Anterior cingulate cortex (tissue), 58 donors: ENCODE measurements at regions not wholly inside any gene's neighbourhood (a gene's known extent, or its start where the extent isn't known, plus 50 kb on each side); places are given as distances from the start of the nearest gene placed in this dataset.
"Not testable (repeated sequence)": the region's sequence is repeated elsewhere in the genome, so short reads cannot be mapped to it uniquely, and the experiment has no call there.

ENCODE experiments used
- DNase-seq, 58 donors: peaks; one replicate each; lab custom pipeline; 2025; lab: John Stamatoyannopoulos, UW

DNA sequence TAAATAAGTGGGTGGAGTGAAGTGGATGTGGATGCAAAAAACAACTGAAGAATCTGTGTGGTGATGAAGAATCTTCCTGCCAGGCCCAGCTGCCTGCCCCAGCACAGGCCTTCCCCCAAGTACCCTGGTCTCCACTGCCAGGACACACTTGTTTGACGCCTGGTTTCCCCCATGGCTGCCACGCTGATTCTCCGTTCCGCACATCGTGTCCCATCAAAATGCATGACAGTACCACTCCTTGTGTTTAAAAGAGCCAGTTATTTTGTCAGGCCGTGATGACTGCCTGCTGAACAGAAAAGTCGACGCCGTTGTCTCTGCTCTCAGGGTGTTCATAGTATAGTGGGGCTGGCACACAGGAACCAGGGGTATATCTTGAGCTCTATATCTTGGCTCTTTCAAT, 50.3 kb upstream of the KYNU start:
- DNase-seq: no peak

DNA sequence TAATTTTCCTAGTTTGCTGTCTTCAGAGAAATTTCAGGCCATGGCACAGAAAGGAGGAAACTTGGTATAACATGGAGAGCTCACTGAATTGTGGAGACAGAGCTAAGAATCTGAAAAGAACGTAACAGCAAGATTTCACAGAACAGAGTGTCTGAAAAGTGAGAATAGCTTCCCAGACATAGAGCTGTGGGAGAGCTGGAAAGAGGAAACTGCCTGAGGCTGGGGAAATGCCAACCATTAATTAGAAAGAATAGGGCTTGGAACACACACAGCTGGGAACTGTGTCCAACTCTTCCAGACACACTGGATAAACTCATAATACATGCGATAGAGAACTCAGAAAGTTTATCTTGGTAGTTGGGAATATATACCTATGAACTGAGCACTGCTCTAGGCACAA, 51.6 kb upstream of the KYNU start:
- DNase-seq: peak in 13 of 58 donors; percentile 0 to 58 (median 4)

DNA sequence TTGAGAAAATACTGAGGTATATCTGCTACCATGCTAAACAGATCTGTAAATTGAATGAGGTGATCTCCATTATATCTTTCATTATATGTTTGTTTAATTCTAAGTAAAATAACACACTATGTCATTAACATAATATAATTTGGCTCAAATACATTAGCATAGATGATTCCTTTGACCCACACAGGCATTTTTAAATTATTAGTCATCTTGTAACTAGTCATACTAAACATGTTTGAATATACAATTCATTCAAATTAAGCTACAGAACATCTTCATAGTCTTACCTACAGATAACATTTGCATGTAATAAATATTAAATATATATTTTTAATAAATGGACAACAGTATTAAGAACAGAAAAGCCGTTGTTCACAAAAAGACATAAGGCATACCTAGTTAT, 52.7 kb upstream of the KYNU start:
- no peak for DNase-seq

GRCh38 chr2:142822190-142822589, 55.3 kb upstream of the KYNU start:
- no peak for DNase-seq

GRCh38 chr2:142819411-142819810, 58.1 kb upstream of the KYNU start:
- no peak for DNase-seq

DNA sequence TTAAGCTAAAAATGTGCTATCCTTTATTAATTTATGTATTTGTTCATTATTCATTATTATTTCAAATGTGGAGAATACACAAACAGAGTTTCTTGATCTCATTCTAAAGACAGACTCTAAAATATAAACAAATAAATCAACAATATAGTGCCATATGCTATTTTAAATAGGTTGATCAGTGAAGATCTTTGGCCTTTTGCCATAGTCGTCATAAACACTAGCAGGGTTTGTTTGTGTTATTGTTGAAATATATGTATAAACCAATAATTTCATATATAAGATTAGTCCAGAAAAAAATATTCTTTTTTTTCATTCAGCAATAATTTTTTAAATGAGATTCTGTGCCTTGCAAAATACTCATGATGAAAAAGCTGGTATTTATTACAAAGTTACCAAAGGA, 62.1 kb upstream of the KYNU start:
- no peak for DNase-seq

- no peak for DNase-seq
Observed at GRCh38 chr2:142813830-142814829, 63.3 kb upstream of the KYNU start.

DNA sequence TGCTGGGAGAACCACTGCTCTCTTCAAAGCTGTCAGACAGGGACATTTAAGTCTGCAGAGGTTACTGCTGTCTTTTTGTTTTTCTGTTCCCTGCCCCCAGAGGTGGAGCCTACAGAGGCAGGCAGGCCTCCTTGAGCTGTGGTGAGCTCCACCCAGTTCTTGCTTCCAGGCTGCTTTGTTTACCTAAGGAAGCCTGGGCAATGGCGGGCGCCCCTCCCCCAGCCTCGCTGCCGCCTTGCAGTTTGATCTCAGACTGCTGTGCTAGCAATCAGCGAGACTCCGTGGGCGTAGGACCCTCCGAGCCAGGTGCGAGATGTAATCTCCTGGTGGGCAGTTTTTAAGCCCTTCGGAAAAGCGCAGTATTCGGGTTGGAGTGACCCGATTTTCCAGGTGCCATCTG, 65.8 kb upstream of the KYNU start:
- not testable (repeated sequence) for DNase-seq

DNA sequence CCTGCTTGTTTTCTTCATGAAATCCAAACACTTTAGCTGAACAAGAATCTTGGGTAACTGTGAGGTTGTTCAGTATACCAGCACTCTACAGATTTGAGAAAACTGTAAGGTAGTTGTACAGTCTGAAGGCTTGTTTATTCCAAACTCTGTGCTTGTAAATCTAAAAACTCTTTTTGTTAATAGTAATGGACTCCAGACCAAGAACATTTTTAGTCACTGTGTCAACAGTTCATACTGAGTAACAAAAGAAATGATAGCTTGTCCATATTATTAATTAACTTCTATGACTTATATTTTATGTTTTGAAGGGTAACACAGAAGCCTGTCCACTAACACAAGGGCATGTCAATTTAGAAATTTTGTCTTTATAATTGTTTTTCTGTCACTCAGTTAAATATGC, 72.2 kb upstream of the KYNU start:
- no peak for DNase-seq

DNA sequence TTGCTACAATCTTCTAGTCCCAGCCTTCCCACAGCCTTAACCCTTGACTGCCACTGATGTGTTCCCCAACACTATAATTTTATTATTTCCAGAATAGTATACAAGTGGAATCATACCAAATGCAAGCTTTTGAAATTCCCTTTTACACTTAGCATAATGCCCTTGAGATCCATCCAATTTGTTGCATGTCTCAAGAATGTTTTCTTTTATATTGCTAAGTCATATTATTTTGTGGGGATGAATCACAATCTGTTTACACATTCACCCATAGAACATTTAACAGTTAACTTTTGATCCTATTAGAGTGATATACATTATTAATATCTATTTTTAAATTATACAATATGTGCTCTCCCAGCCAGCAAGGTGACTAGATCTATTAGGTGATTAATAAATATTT, 74.3 kb upstream of the KYNU start:
- no peak for DNase-seq

GRCh38 chr2:142796588-142796987, 80.9 kb upstream of the KYNU start:
- no peak for DNase-seq

- DNase-seq: no peak
Observed at GRCh38 chr2:142796161-142796560, 81.3 kb upstream of the KYNU start.

- no peak for DNase-seq
Observed at GRCh38 chr2:142794850-142795249, 82.6 kb upstream of the KYNU start.

- DNase-seq: not testable (repeated sequence)
Observed at GRCh38 chr2:142792328-142792727, 85.1 kb upstream of the KYNU start.

DNA sequence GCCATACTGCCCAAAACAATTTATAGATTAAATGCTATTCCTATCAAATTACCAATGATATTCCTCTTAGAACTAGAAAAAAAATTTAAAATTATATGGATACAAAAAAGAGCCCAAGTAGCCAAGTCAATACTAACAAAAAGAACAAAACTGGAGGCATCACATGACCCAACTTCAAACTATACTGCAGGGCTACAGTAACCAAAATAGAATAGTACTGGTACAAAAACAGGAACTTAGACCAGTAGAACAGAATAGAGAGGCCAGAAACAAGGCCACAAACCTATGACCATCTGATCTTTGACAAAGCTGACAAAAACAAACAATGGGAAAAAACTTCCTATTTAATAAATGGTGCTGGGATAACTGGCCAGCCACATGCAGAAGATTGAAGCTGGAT, 86.1 kb upstream of the KYNU start:
- no peak for DNase-seq

DNA sequence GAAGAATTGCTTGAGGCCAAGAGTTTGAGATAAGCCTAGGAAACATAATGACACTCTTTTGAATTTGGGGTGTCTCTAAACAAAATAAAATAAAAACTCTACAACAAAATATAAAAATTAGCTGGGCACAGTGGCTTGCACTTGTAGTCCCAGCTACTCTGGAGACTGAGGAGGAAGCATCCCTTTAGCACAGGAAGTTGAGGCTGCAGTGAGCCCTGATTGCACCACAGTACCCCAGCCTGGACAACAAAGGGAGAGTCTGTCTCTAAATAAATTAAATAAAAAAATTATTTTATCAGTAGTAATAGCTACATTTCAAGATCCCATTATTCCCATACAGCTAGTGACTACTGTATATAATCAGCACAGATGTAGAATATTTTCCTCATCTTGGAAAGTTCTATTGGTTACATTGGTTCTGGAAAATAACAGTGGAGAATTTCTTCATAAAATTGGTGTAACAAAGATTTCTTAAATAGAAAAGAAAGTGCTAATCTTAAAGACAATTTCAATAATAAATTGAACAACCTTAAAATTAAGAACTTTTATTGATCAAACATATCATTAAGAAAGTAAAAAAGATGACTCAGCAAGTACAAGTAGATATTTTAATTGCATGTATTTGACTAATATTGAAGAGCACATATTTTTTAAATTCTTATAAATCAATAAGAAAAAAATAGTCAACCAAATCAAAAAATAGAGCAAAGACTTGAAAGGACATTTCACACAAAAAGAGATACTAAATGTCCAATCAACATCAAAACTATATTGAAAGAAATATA, 90.4 kb upstream of the KYNU start:
- DNase-seq: no peak

GRCh38 chr2:142782942-142783443, 94.5 kb upstream of the KYNU start:
- no peak for DNase-seq

- no peak for DNase-seq
Observed at GRCh38 chr2:142781146-142781545, 96.3 kb upstream of the KYNU start.

DNA sequence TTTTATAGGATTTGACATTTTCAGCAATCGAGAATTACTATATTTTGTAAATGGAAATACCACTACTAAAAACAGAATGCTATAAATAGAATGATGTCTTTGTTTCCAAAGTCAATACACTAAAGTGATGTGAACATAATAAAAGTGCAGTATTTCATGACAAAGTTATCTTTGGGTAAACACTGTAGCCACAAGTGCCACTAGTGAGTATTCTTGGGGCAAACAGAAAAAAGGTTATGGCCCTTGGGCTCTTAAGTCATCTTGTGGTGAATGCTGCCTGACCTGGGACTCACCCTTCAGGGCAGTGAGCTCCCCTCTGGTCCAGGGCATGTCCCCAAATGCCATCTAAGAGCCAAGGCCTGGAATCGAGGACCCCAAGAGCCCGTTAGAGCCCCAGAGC, 99.2 kb upstream of the KYNU start:
- no peak for DNase-seq

- no peak for DNase-seq
Observed at GRCh38 chr2:142777742-142778141, 99.7 kb upstream of the KYNU start.

GRCh38 chr2:142769761-142770160, 107.7 kb upstream of the KYNU start:
- no peak for DNase-seq
